Thyroid gland (tissue), 4 donors: ENCODE measurements at regions not wholly inside any gene's neighbourhood (a gene's known extent, or its start where the extent isn't known, plus 50 kb on each side); places are given as distances from the start of the nearest gene placed in this dataset.

Experiments used
- CTCF ChIP-seq, 6 experiments: fragments of 200-600 bp in 3 of 6; fragments of 450-650 bp in 3 of 6; sonication (generic) in 3 of 6; IDR thresholded peaks; one replicate each; pipeline ENCODE4 v1.5.1; 2016 to 2019; ENCODE audit warnings: antibody characterized with exemption in 6 of 6, mild to moderate bottlenecking in 2 of 6, inconsistent platforms in 1 of 6, moderate library complexity in 1 of 6
- POLR2A ChIP-seq, 2 donors: fragments of 450-650 bp; IDR thresholded peaks; one replicate each; pipeline ENCODE4 v1.6.1; 2017; ENCODE audit warnings: antibody characterized with exemption in 2 of 2, mild to moderate bottlenecking in 2 of 2, moderate library complexity in 1 of 2

GRCh38 chr12:71009430-71010142 lies 89.0 kb upstream of the PTPRR start:
- no peak for TF ChIP-seq POLR2A (IDR thresholded peaks at IDR 0.05)
- TF ChIP-seq CTCF (IDR thresholded peaks at IDR 0.05), result no peak
